Cerebellar cortex (tissue), 1 donor: ENCODE measurements at regions not wholly inside any gene's neighbourhood (a gene's known extent, or its start where the extent isn't known, plus 50 kb on each side); places are given as distances from the start of the nearest gene placed in this dataset.
"Not testable (repeated sequence)": the region's sequence is repeated elsewhere in the genome, so short reads cannot be mapped to it uniquely, and the experiment has no call there.

Source experiments
- DNase-seq: peaks from one replicate; pipeline ENCODE4 v3.0.0-alpha.2; 2015; ENCODE audit warnings: low spot score

GRCh38 chr5:89545626-89546025 lies 662.6 kb upstream of the MEF2C start:
- DNase-seq = no peak

GRCh38 chr5:89545076-89545475 lies 662.1 kb upstream of the MEF2C start:
- DNase-seq = no peak

GRCh38 chr5:89542736-89543135 lies 659.8 kb upstream of the MEF2C start:
- no peak for DNase-seq

GRCh38 chr5:89537800-89538199 lies 654.8 kb upstream of the MEF2C start:
- DNase-seq = no peak

- no peak for DNase-seq
Observed at GRCh38 chr5:89536020-89536419, 653.0 kb upstream of the MEF2C start.

GRCh38 chr5:89535411-89535810 lies 652.4 kb upstream of the MEF2C start:
- DNase-seq = no peak

- no peak for DNase-seq
Observed at GRCh38 chr5:89534331-89534730, 651.3 kb upstream of the MEF2C start.

- DNase-seq = no peak
Observed at GRCh38 chr5:89524785-89525184, 641.8 kb upstream of the MEF2C start.

- not testable (repeated sequence) for DNase-seq
Observed at GRCh38 chr5:89523867-89524266, 640.9 kb upstream of the MEF2C start.

GRCh38 chr5:89520771-89521170 lies 637.8 kb upstream of the MEF2C start:
- DNase-seq = no peak

- DNase-seq = no peak
Observed at GRCh38 chr5:89513299-89514044, 630.5 kb upstream of the MEF2C start.

- no peak for DNase-seq
Observed at GRCh38 chr5:89504051-89504450, 621.1 kb upstream of the MEF2C start.

- no peak for DNase-seq
Observed at GRCh38 chr5:89499787-89500186, 616.8 kb upstream of the MEF2C start.

- DNase-seq = no peak
Observed at GRCh38 chr5:89498699-89499098, 615.7 kb upstream of the MEF2C start.

GRCh38 chr5:89493414-89493813 lies 610.4 kb upstream of the MEF2C start:
- no peak for DNase-seq

GRCh38 chr5:89484962-89485361 lies 602.0 kb upstream of the MEF2C start:
- no peak for DNase-seq

- no peak for DNase-seq
Observed at GRCh38 chr5:89480406-89481007, 597.5 kb upstream of the MEF2C start.

GRCh38 chr5:89478851-89479250 lies 595.9 kb upstream of the MEF2C start:
- DNase-seq = no peak

- DNase-seq = no peak
Observed at GRCh38 chr5:89473196-89473595, 590.2 kb upstream of the MEF2C start.

GRCh38 chr5:89471541-89471940 lies 588.6 kb upstream of the MEF2C start:
- no peak for DNase-seq

GRCh38 chr5:89471115-89471514 lies 588.1 kb upstream of the MEF2C start:
- no peak for DNase-seq

- no peak for DNase-seq
Observed at GRCh38 chr5:89470658-89471057, 587.7 kb upstream of the MEF2C start.

GRCh38 chr5:89458332-89458656 lies 575.3 kb upstream of the MEF2C start:
- DNase-seq = no peak
